ENCODE measurements at regions not wholly inside any gene's neighbourhood (a gene's known extent, or its start where the extent isn't known, plus 50 kb on each side); places are given as distances from the start of the nearest gene placed in this dataset.

GRCh38 chr6:119720160-119720559 is 370.6 kb upstream of the MAN1A1 start:
- FAIRE-seq (no peak), DNase-seq (ENCODE audit: low read depth, low spot score) (no peak)
- H3K9ac ChIP-seq (ENCODE audit: control insufficient read depth, extremely low read depth, insufficient read depth, low read length): no peak overlapping the region
- no peak overlapping the region for H2AFZ ChIP-seq (ENCODE audit: control insufficient read depth, low read length)
- no peak overlapping the region for H3K27ac ChIP-seq (ENCODE audit: control insufficient read depth, insufficient read depth, low read length)
- no peaks in the 10 kb centered on the region for H3K79me2 ChIP-seq (ENCODE audit: control insufficient read depth, insufficient read depth, low read length)
- no peak for TF ChIP-seq EZH2 (IDR thresholded peaks at IDR 0.05; ENCODE audit: low read length)
- peak in 1 of 3 experiments; percentile 25 for TF ChIP-seq CTCF (optimal IDR thresholded peaks at IDR 0.05 in 1 of 3, IDR thresholded peaks at IDR 0.05 in 1 of 3, conservative IDR thresholded peaks at IDR 0.05 in 1 of 3; ENCODE audit: extremely low read depth in 1 of 3, insufficient read depth in 2 of 3, low read length in 3 of 3)
- H3K4me2 ChIP-seq (ENCODE audit: control insufficient read depth, extremely low read depth, insufficient read depth, low read depth, low read length): no peak overlapping the region
- no peaks in the 10 kb centered on the region for H3K36me3 ChIP-seq (ENCODE audit: control insufficient read depth in 2 of 2, extremely low read depth in 1 of 2, insufficient read depth in 2 of 2, low read length in 2 of 2)
- no peaks in the 10 kb centered on the region for H3K9me1 ChIP-seq (ENCODE audit: control insufficient read depth, extremely low read depth, insufficient read depth, low read length)
- H3K4me1 ChIP-seq (ENCODE audit: control insufficient read depth, extremely low read depth, insufficient read depth, low read length): peaks cover 14% of the 10 kb centered on the region
- no peaks in the 10 kb centered on the region for H3K27me3 ChIP-seq (ENCODE audit: control insufficient read depth, extremely low read depth, insufficient read depth, low read length)
- no peaks in the 10 kb centered on the region for H4K20me1 ChIP-seq (ENCODE audit: control insufficient read depth, extremely low read depth, insufficient read depth, low read length)
- dilution Hi-C loops (cut with MboI; ENCODE audit: extremely low pct_ligation_motif_present, low sequenced_read_pairs): no loop called here
- H3K9me3 ChIP-seq (ENCODE audit: control insufficient read depth, low read depth, low read length): no peaks in the 10 kb centered on the region
- H3K4me3 ChIP-seq (ENCODE audit: control insufficient read depth in 2 of 3, extremely low read depth in 1 of 3, insufficient read depth in 2 of 3, low read depth in 1 of 3, low read length in 3 of 3): no peak overlapping the region

GRCh38 chr6:119717942-119718341 is 368.4 kb upstream of the MAN1A1 start:
- FAIRE-seq (peak; percentile 71), DNase-seq (ENCODE audit: low read depth, low spot score) (no peak)
- Histone ChIP-seq H3K9me1 (ENCODE audit: control insufficient read depth, extremely low read depth, insufficient read depth, low read length) (no peaks in the 10 kb centered on the region), H3K27me3 (ENCODE audit: control insufficient read depth, extremely low read depth, insufficient read depth, low read length) (no peaks in the 10 kb centered on the region), H3K36me3 (ENCODE audit: control insufficient read depth in 2 of 2, extremely low read depth in 1 of 2, insufficient read depth in 2 of 2, low read length in 2 of 2) (no peaks in the 10 kb centered on the region), H4K20me1 (ENCODE audit: control insufficient read depth, extremely low read depth, insufficient read depth, low read length) (no peaks in the 10 kb centered on the region), H2AFZ (ENCODE audit: control insufficient read depth, low read length) (peak overlapping the region; percentile 64), H3K79me2 (ENCODE audit: control insufficient read depth, insufficient read depth, low read length) (no peaks in the 10 kb centered on the region), H3K9me3 (ENCODE audit: control insufficient read depth, low read depth, low read length) (no peaks in the 10 kb centered on the region), H3K4me2 (ENCODE audit: control insufficient read depth, extremely low read depth, insufficient read depth, low read depth, low read length) (peak overlapping the region; percentile 76), H3K4me1 (ENCODE audit: control insufficient read depth, extremely low read depth, insufficient read depth, low read length) (peaks cover 14% of the 10 kb centered on the region), H3K27ac (ENCODE audit: control insufficient read depth, insufficient read depth, low read length) (no peak overlapping the region), H3K4me3 (ENCODE audit: control insufficient read depth in 2 of 3, extremely low read depth in 1 of 3, insufficient read depth in 2 of 3, low read depth in 1 of 3, low read length in 3 of 3) (no peak overlapping the region), H3K9ac (ENCODE audit: control insufficient read depth, extremely low read depth, insufficient read depth, low read length) (no peak overlapping the region)
- dilution Hi-C loops (cut with MboI; ENCODE audit: extremely low pct_ligation_motif_present, low sequenced_read_pairs): no loop called here
- no peak for TF ChIP-seq EZH2 (IDR thresholded peaks at IDR 0.05; ENCODE audit: low read length)
- TF ChIP-seq CTCF (optimal IDR thresholded peaks at IDR 0.05 in 1 of 3, IDR thresholded peaks at IDR 0.05 in 1 of 3, conservative IDR thresholded peaks at IDR 0.05 in 1 of 3; ENCODE audit: extremely low read depth in 1 of 3, insufficient read depth in 2 of 3, low read length in 3 of 3): no peak

Measured in keratinocyte (primary cell).